GM12878 (cell line): ENCODE measurements at regions not wholly inside any gene's neighbourhood (a gene's known extent, or its start where the extent isn't known, plus 50 kb on each side); places are given as distances from the start of the nearest gene placed in this dataset.

Source experiments
- ATAC-seq: fragments of 200-7000 bp; cut with Tn5 transposase; 3 replicates; pipeline ENCODE4 v1.9.1; 2020; ENCODE audit warnings: mild to moderate bottlenecking, moderate library complexity
- BruUV-seq: library from RNA; stranded (reverse); fragments of 400-500 nt; replicated peaks from 2 replicates; lab custom pipeline; 2021; lab: Mats Ljungman, UMichigan
- CTCF ChIA-PET: fragments of 300-600 bp; sonication (Branson Sonifier 250); formaldehyde crosslinking; extraction: SDS; loops from one replicate; lab custom pipeline; 2021; ENCODE audit warnings: inconsistent platforms; lab: Yijun Ruan, JAX
- POLR2A ChIA-PET: fragments of 350-600 bp; formaldehyde crosslinking; extraction: SDS; loops from one replicate; lab custom pipeline; 2021; ENCODE audit warnings: inconsistent platforms; lab: Charles Lee
- RAD21 ChIA-PET: fragments of 300-600 bp; sonication (Branson Sonifier 250); formaldehyde crosslinking; loops from one replicate; lab custom pipeline; 2023; ENCODE audit warnings: antibody characterized with exemption; ENCODE audit not compliant: unreplicated experiment; lab: Charles Lee
- SMC1A ChIA-PET: fragments of 300-600 bp; sonication (Branson Sonifier 250); formaldehyde crosslinking; loops from one replicate; lab custom pipeline; 2023; ENCODE audit not compliant: unreplicated experiment, uncharacterized antibody; lab: Charles Lee
- DNase-seq: peaks from one replicate; pipeline ENCODE4 v3.0.0-alpha.2; 2011; ENCODE audit warnings: low read depth, low spot score
- FAIRE-seq: peaks from 3 replicates; lab custom pipeline; 2011; peaks lifted over from hg19 to GRCh38; lab: Jason Lieb, UNC
- H2AFZ ChIP-seq: 2 replicates; pipeline ENCODE4 v1.6.0; 2011; ENCODE audit warnings: low read depth, low read length, control low read depth; ENCODE audit not compliant: control insufficient read depth
- H3K27ac ChIP-seq: 2 replicates; pipeline ENCODE4 v1.5.1; 2011; ENCODE audit warnings: control low read depth; ENCODE audit not compliant: control insufficient read depth, insufficient read depth
- H3K27me3 ChIP-seq, 2 experiments: replicated peaks in 1 of 2; 2 replicates each; pipeline versions ENCODE4 v1.6.0 to v1.6.1; 2011; ENCODE audit warnings: low read length in 1 of 2; ENCODE audit not compliant: control insufficient read depth in 2 of 2, insufficient read depth in 2 of 2
- H3K36me3 ChIP-seq, 2 experiments: 2 replicates each; pipeline ENCODE4 v1.5.1; 2011; ENCODE audit warnings: low read length in 1 of 2; ENCODE audit not compliant: control insufficient read depth in 2 of 2, insufficient read depth in 2 of 2
- H3K4me1 ChIP-seq: 2 replicates; pipeline ENCODE4 v1.6.1; 2011; ENCODE audit warnings: mild to moderate bottlenecking, low read length, moderate library complexity, mixed read lengths; ENCODE audit not compliant: control insufficient read depth, insufficient read depth
- H3K4me2 ChIP-seq: 2 replicates; pipeline ENCODE4 v1.6.0; 2011; ENCODE audit warnings: control low read depth; ENCODE audit not compliant: control insufficient read depth, insufficient read depth
- H3K4me3 ChIP-seq: fragments of 200-600 bp; sonication (generic); 2 replicates; pipeline ENCODE4 v1.5.1; 2016
- H3K79me2 ChIP-seq: 2 replicates; pipeline ENCODE4 v1.6.0; 2011; ENCODE audit warnings: low read length; ENCODE audit not compliant: control insufficient read depth, insufficient read depth
- H3K9ac ChIP-seq: 2 replicates; pipeline ENCODE4 v1.8.0; 2011; ENCODE audit warnings: low read length, control low read depth, mixed read lengths; ENCODE audit not compliant: control insufficient read depth, insufficient read depth
- H3K9me3 ChIP-seq: replicated peaks from 3 replicates; pipeline ENCODE4 v1.5.1; 2011; ENCODE audit warnings: mild to moderate bottlenecking, low read length; ENCODE audit not compliant: control insufficient read depth, insufficient read depth
- H4K20me1 ChIP-seq: 2 replicates; pipeline ENCODE4 v1.6.0; 2011; ENCODE audit not compliant: control insufficient read depth, insufficient read depth
- ASH2L ChIP-seq: fragments of 300-600, 200-600 bp; sonication (generic); IDR thresholded peaks from 2 replicates; pipeline ENCODE4 v1.6.1; 2017; ENCODE audit warnings: low read depth, mild to moderate bottlenecking, borderline replicate concordance
- CREM ChIP-seq: IDR thresholded peaks from 2 replicates; pipeline ENCODE4 v1.6.1; 2014; ENCODE audit warnings: antibody characterized with exemption, low read depth
- EZH2 ChIP-seq: IDR thresholded peaks from 2 replicates; pipeline ENCODE4 v1.6.1; 2012; ENCODE audit warnings: low read depth, mild to moderate bottlenecking, control low read depth, inconsistent platforms, low read length, borderline replicate concordance; ENCODE audit not compliant: control insufficient read depth
- FOXK2 ChIP-seq: fragments of 450-650 bp; IDR thresholded peaks from 2 replicates; pipeline ENCODE4 v1.6.1; 2017; ENCODE audit warnings: mild to moderate bottlenecking, moderate library complexity
- IKZF1 ChIP-seq: fragments of 450-650 bp; conservative IDR thresholded peaks from 2 replicates; pipeline ENCODE4 v1.6.1; 2017; ENCODE audit warnings: antibody characterized with exemption, mild to moderate bottlenecking
- JUNB ChIP-seq: IDR thresholded peaks from 2 replicates; pipeline ENCODE4 v1.6.1; 2016; ENCODE audit warnings: antibody characterized with exemption, mild to moderate bottlenecking
- MYB ChIP-seq: fragments of 150-350 bp; IDR thresholded peaks from 2 replicates; pipeline ENCODE4 v1.6.1; 2014; ENCODE audit warnings: mild to moderate bottlenecking, low read depth, low read length, borderline replicate concordance
- POLR2A ChIP-seq: IDR thresholded peaks from 2 replicates; pipeline ENCODE4 v1.6.1; 2011; ENCODE audit warnings: low read depth, mild to moderate bottlenecking, low read length
- RCOR1 ChIP-seq: conservative IDR thresholded peaks from 2 replicates; pipeline ENCODE4 v1.6.1; 2012; ENCODE audit warnings: low read depth, low read length, improper control_type of control experiment
- SIX5 ChIP-seq: IDR thresholded peaks from 2 replicates; pipeline ENCODE4 v1.6.1; 2011; ENCODE audit warnings: mild to moderate bottlenecking, low read depth, low read length, moderate library complexity; ENCODE audit not compliant: severe bottlenecking
- SUZ12 ChIP-seq: fragments of 200-600 bp; sonication (generic); IDR thresholded peaks from one replicate; pipeline ENCODE4 v1.6.1; 2018; ENCODE audit warnings: antibody characterized with exemption, mild to moderate bottlenecking; ENCODE audit not compliant: unreplicated experiment
- TBL1XR1 ChIP-seq: IDR thresholded peaks from 2 replicates; pipeline ENCODE4 v1.6.1; 2012; ENCODE audit warnings: low read depth, low read length, improper control_type of control experiment
- ZNF207 ChIP-seq: fragments of 450-650 bp; IDR thresholded peaks from 2 replicates; pipeline ENCODE4 v1.6.1; 2014; ENCODE audit warnings: antibody characterized with exemption, mild to moderate bottlenecking, borderline replicate concordance
- WGBS: methylation state at CpG from one replicate; pipeline ENCODE4 v1.1.6; 2016; ENCODE audit warnings: low lambda C conversion rate; ENCODE audit not compliant: insufficient replicate concordance, insufficient coverage; ENCODE audit errors: missing lambda C conversion rate; 5-methylcytosine and 5-hydroxymethylcytosine counted together
- in situ Hi-C: fragments of 300-500 bp; cut with MboI; formaldehyde crosslinking; loops from 9 replicates; pipeline ENCODE4 v1.14.3; 2018; ENCODE audit warnings: mixed read lengths
- intact Hi-C: fragments of 100-400 bp; cut with micrococcal nuclease; formaldehyde crosslinking; loops from one replicate; pipeline ENCODE4 v1.14.2; 2022; ENCODE audit not compliant: unreplicated experiment
- TF ChIP-seq, protein P1 (sequence below): IDR thresholded peaks from 2 replicates; pipeline ENCODE4 v1.6.1; 2011; ENCODE audit warnings: mild to moderate bottlenecking, low read depth, low read length, moderate library complexity; ENCODE audit not compliant: insufficient replicate concordance
- TF ChIP-seq, protein P2 (sequence below): IDR thresholded peaks from 2 replicates; pipeline ENCODE4 v1.6.1; 2012; ENCODE audit warnings: mild to moderate bottlenecking, low read depth, low read length
- TF ChIP-seq, protein P3 (sequence below): fragments of 450-650 bp; IDR thresholded peaks from 2 replicates; pipeline ENCODE4 v1.6.1; 2016; ENCODE audit warnings: mild to moderate bottlenecking
- TF ChIP-seq, protein P4 (sequence below): IDR thresholded peaks from 2 replicates; pipeline ENCODE4 v1.6.1; 2011; ENCODE audit warnings: low read depth, low read length, improper control_type of control experiment, borderline replicate concordance
- TF ChIP-seq, protein P5 (sequence below): fragments of 450-650 bp; IDR thresholded peaks from 2 replicates; pipeline ENCODE4 v1.6.1; 2017; ENCODE audit warnings: mild to moderate bottlenecking

DNA sequence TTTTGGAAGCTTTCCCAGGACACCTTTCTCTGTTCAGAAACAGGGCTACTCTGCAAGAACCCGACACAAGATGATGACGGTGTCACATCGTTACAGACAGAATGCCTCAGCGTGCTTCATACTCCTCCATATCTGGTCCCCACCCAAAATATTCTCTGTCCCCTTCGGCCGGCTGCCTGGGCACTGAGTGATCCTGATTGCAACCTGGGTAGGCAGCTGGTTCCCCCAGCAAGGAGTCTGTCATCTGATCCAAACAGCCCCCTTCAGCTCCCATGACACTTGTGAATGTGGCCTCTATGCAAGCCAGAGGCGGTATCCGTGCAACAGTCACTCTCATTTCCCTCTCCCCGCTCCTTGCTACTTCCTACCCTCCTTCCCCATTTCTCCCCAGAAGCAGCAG, 431.7 kb upstream of the B3GAT1 start:
- H3K4me1 ChIP-seq, result no peaks in the 10 kb centered on the region
- no TSS peak for BruUV-seq
- ATAC-seq, result no peak
- TF ChIP-seq, protein P1, sequence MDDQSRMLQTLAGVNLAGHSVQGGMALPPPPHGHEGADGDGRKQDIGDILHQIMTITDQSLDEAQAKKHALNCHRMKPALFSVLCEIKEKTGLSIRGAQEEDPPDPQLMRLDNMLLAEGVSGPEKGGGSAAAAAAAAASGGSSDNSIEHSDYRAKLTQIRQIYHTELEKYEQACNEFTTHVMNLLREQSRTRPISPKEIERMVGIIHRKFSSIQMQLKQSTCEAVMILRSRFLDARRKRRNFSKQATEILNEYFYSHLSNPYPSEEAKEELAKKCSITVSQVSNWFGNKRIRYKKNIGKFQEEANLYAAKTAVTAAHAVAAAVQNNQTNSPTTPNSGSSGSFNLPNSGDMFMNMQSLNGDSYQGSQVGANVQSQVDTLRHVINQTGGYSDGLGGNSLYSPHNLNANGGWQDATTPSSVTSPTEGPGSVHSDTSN, result no peak
- TF ChIP-seq, protein P2, sequence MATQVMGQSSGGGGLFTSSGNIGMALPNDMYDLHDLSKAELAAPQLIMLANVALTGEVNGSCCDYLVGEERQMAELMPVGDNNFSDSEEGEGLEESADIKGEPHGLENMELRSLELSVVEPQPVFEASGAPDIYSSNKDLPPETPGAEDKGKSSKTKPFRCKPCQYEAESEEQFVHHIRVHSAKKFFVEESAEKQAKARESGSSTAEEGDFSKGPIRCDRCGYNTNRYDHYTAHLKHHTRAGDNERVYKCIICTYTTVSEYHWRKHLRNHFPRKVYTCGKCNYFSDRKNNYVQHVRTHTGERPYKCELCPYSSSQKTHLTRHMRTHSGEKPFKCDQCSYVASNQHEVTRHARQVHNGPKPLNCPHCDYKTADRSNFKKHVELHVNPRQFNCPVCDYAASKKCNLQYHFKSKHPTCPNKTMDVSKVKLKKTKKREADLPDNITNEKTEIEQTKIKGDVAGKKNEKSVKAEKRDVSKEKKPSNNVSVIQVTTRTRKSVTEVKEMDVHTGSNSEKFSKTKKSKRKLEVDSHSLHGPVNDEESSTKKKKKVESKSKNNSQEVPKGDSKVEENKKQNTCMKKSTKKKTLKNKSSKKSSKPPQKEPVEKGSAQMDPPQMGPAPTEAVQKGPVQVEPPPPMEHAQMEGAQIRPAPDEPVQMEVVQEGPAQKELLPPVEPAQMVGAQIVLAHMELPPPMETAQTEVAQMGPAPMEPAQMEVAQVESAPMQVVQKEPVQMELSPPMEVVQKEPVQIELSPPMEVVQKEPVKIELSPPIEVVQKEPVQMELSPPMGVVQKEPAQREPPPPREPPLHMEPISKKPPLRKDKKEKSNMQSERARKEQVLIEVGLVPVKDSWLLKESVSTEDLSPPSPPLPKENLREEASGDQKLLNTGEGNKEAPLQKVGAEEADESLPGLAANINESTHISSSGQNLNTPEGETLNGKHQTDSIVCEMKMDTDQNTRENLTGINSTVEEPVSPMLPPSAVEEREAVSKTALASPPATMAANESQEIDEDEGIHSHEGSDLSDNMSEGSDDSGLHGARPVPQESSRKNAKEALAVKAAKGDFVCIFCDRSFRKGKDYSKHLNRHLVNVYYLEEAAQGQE, result no peak
- TF ChIP-seq FOXK2 (no peak), EZH2 (no peak), JUNB (no peak), POLR2A (no peak), ASH2L (no peak), TBL1XR1 (no peak), SUZ12 (no peak), IKZF1 (no peak), SIX5 (no peak), CREM (no peak), RCOR1 (no peak), MYB (no peak), ZNF207 (no peak)
- TF ChIP-seq, protein P3, sequence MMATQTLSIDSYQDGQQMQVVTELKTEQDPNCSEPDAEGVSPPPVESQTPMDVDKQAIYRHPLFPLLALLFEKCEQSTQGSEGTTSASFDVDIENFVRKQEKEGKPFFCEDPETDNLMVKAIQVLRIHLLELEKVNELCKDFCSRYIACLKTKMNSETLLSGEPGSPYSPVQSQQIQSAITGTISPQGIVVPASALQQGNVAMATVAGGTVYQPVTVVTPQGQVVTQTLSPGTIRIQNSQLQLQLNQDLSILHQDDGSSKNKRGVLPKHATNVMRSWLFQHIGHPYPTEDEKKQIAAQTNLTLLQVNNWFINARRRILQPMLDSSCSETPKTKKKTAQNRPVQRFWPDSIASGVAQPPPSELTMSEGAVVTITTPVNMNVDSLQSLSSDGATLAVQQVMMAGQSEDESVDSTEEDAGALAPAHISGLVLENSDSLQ, result no peak
- TF ChIP-seq, protein P4, sequence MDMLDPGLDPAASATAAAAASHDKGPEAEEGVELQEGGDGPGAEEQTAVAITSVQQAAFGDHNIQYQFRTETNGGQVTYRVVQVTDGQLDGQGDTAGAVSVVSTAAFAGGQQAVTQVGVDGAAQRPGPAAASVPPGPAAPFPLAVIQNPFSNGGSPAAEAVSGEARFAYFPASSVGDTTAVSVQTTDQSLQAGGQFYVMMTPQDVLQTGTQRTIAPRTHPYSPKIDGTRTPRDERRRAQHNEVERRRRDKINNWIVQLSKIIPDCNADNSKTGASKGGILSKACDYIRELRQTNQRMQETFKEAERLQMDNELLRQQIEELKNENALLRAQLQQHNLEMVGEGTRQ, result no peak
- TF ChIP-seq, protein P5, sequence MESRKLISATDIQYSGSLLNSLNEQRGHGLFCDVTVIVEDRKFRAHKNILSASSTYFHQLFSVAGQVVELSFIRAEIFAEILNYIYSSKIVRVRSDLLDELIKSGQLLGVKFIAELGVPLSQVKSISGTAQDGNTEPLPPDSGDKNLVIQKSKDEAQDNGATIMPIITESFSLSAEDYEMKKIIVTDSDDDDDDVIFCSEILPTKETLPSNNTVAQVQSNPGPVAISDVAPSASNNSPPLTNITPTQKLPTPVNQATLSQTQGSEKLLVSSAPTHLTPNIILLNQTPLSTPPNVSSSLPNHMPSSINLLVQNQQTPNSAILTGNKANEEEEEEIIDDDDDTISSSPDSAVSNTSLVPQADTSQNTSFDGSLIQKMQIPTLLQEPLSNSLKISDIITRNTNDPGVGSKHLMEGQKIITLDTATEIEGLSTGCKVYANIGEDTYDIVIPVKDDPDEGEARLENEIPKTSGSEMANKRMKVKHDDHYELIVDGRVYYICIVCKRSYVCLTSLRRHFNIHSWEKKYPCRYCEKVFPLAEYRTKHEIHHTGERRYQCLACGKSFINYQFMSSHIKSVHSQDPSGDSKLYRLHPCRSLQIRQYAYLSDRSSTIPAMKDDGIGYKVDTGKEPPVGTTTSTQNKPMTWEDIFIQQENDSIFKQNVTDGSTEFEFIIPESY, result no peak

More for the DNA sequence above, 431.7 kb upstream of the B3GAT1 start:
- peaks cover 0 to 2% of the 10 kb centered on the region in 2 experiments; a peak in 2 of 4 replicates for H3K27me3 ChIP-seq
- no peak overlapping the region for H3K27ac ChIP-seq
- intact Hi-C loops (no loop called here), in situ Hi-C loops (no loop called here)
- ChIA-PET POLR2A (no interaction called here), RAD21 (no interaction called here), SMC1A (no interaction called here), CTCF (no interaction called here)
- WGBS, result 43% methylated on average over 9 of the region's 9 CpGs
- no peaks in the 10 kb centered on the region for H3K36me3 ChIP-seq
- no peaks in the 10 kb centered on the region for H4K20me1 ChIP-seq
- H3K9me3 ChIP-seq, result no peaks in the 10 kb centered on the region
- DNase-seq, result no peak
- H3K4me3 ChIP-seq, result no peak overlapping the region
- no peak overlapping the region for H3K4me2 ChIP-seq
- H3K9ac ChIP-seq, result no peak overlapping the region
- no peak overlapping the region for H2AFZ ChIP-seq
- no peak for FAIRE-seq
- no peaks in the 10 kb centered on the region for H3K79me2 ChIP-seq
